GM10266 (cell line): ENCODE measurements at regions not wholly inside any gene's neighbourhood (a gene's known extent, or its start where the extent isn't known, plus 50 kb on each side); places are given as distances from the start of the nearest gene placed in this dataset.

Source experiments
- DNase-seq: peaks from one replicate; pipeline ENCODE4 v3.0.0; 2012; ENCODE audit errors: extremely low spot score
- TF ChIP-seq, protein P1 (sequence below): IDR thresholded peaks from 2 replicates; pipeline ENCODE4 v1.5.1; 2012; ENCODE audit warnings: mild to moderate bottlenecking, low read depth; ENCODE audit not compliant: control insufficient read depth, insufficient read depth; ENCODE audit errors: missing control alignments

DNA sequence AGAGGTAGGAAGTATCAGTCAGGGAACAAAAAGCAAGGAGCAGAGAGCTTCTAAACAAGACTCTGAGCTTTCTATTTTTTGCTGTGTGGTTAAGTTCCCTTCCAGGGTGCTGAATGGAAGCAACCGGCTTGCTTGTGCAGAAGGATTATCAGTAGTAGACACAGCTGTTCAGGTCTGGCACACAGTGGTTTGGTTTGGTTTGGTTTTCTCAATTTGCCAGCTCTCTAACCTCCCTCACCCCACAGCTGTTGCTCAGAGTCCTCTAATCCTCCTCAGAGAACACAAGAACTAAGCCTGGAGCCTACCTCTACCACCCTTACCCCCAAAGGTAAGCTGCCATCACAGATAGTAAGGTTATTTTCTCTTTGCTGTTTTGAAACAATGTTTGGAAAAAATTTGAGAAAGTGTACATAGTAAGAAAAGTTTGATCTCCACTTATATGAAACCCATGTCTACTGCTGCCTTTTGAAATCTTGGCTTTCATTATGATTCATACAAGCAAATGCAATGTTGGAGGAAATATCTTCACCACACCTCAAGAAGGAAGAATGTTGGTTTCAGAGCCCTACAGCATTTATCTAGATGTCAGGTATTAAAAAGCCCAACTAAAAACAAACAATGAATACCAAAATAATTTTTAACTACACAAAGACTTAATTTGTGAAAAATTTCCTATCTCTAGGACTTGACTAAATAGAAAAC is 255.3 kb downstream of the NR4A2 start:
- DNase-seq: no peak
- TF ChIP-seq, protein P1, sequence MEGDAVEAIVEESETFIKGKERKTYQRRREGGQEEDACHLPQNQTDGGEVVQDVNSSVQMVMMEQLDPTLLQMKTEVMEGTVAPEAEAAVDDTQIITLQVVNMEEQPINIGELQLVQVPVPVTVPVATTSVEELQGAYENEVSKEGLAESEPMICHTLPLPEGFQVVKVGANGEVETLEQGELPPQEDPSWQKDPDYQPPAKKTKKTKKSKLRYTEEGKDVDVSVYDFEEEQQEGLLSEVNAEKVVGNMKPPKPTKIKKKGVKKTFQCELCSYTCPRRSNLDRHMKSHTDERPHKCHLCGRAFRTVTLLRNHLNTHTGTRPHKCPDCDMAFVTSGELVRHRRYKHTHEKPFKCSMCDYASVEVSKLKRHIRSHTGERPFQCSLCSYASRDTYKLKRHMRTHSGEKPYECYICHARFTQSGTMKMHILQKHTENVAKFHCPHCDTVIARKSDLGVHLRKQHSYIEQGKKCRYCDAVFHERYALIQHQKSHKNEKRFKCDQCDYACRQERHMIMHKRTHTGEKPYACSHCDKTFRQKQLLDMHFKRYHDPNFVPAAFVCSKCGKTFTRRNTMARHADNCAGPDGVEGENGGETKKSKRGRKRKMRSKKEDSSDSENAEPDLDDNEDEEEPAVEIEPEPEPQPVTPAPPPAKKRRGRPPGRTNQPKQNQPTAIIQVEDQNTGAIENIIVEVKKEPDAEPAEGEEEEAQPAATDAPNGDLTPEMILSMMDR: no peak

DNA sequence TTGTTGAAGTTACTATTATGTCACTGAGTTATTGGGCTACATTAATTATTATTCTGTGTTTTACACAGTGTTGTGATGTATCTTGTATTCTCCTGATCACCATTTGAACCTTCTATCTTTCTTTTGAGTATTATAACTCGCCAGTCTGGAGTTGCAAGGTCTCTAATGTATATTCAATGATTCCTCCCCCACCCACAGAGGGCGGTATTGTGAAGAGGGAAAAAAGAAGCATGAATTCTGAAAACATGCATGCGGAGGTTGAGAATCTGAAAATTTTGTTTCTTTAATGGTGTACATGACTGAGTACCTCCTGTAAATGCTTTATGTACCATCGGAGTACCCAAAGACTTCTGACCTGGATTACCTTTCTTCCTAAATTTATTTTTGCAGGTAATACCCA is 266.6 kb downstream of the NR4A2 start:
- DNase-seq: no peak
- TF ChIP-seq, protein P1: peak; percentile 30

DNA sequence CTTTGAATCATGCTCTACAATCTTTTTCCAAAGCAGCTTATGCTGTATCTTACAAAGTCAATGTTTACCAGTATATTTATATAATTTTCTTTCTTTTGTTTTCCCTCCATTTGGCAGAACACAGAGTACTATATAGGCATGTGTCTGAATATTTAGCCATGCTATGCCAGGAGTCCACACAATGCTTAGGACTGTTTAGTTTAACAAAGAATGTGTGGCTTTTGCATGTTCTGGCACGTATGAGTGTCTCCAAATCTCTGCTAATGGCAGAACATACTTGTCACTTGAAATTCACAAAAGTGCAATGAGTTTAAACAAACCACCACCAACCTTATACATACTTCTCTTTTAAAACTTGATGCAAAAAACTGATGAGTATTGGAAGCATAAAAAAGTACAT is 268.0 kb downstream of the NR4A2 start:
- TF ChIP-seq, protein P1: no peak
- DNase-seq: no peak

DNA sequence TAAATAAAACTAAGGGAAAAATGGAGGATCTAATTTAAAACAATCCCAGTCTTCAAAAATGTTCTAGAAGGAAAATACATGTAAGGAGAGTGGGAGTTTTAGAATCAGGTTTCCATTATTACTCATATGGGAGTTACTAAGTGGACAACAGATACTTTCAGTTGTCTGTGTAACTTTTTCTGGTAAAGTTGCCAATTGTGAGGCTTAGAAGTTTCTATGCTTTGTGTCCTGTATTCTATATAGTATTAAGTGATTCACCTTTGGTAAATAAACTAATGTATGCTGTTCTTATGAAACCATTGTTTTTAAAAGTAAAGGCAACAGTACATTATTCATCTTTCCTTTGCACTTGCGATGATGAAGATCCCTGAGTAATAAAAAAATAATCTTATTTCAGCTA is 274.9 kb downstream of the NR4A2 start:
- TF ChIP-seq, protein P1: no peak
- no peak for DNase-seq

DNA sequence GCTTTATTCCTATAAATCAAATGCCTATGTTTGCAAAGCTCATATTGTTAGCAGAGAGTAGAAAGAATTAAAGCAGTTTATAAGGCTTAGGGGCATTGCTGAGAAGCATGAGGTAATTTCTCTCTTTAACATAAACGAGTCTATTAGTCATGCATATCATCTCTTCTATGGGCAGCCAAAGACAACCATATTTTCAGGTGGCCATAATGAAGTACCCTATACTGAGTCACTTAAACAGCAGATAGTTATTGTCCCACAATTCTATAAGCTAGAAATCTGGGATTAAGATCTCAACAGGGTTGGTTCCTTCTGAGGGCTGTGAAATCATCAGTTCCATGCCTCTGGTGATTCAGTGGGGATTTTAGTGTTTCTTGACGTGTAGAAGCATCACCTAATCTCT is 277.5 kb downstream of the NR4A2 start:
- TF ChIP-seq, protein P1: no peak
- no peak for DNase-seq

DNA sequence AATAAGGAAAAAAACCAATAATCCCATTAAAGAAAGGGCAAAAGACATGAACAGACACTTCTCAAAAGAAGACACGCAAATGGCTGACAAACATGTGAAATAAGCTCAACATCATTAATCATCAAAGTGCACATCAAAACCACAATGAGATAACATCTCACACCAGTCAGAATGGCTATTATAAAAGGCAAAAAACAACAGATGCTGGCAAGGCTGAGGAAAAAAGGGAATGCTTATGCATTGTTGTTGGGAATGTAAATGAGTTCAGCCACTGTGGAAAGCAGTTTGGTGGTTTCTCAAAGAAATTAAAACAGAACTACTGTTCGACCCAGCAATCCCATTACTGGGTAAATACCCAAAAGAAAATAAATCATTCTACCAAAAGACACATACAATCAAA is 285.6 kb downstream of the NR4A2 start:
- TF ChIP-seq, protein P1: no peak
- no peak for DNase-seq

DNA sequence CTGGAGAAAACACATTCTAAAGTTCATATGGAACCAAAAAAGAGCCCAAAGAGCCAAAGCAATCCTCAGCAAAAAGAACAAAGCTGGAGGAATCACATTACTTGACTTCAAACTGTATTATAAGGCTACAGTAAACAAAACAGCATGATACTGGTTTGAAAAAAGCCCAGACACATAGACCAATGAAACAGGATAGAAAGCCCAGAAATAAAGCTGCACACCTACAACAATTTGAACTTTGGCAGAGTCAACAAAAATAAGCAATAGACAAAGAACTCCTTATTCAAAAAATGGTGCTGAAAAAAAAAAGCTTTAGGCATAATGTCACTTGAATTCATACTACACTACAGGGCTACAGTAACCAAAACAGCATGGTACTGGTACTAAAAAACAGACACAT is 289.6 kb downstream of the NR4A2 start:
- TF ChIP-seq, protein P1: no peak
- DNase-seq: no peak
